Kidney (tissue), 13 donors: ENCODE measurements at regions not wholly inside any gene's neighbourhood (a gene's known extent, or its start where the extent isn't known, plus 50 kb on each side); places are given as distances from the start of the nearest gene placed in this dataset.

Experiments
- DNase-seq, 5 donors: peaks; one replicate each; pipeline ENCODE4 v3.0.0-alpha.2; 2013 to 2020
- FAIRE-seq: peaks from 2 replicates; lab custom pipeline; 2012; peaks lifted over from hg19 to GRCh38; lab: Jason Lieb, UNC
- H3K27ac ChIP-seq, 2 donors: one replicate each; pipeline ENCODE4 v1.7.0; 2013; ENCODE audit warnings: low read depth in 2 of 2, low read length in 2 of 2, inconsistent platforms in 1 of 2
- H3K27me3 ChIP-seq: one replicate; pipeline ENCODE4 v1.7.1; 2013; ENCODE audit warnings: low read length, inconsistent platforms; ENCODE audit not compliant: control insufficient read depth, insufficient read depth
- H3K36me3 ChIP-seq, 3 donors: one replicate each; pipeline versions ENCODE4 v1.7.0 to v1.7.1; 2013; ENCODE audit warnings: low read length in 3 of 3, control low read depth in 1 of 3, inconsistent platforms in 1 of 3; ENCODE audit not compliant: insufficient read depth in 3 of 3, control insufficient read depth in 2 of 3
- H3K4me1 ChIP-seq, 3 donors: one replicate each; pipeline versions ENCODE4 v1.7.0 to v1.7.1; 2013; ENCODE audit warnings: low read length in 3 of 3, inconsistent platforms in 1 of 3, low read depth in 1 of 3; ENCODE audit not compliant: control insufficient read depth in 2 of 3, insufficient read depth in 2 of 3
- H3K4me3 ChIP-seq, 3 donors: one replicate each; pipeline versions ENCODE4 v1.7.0 to v1.8.1; 2013; ENCODE audit warnings: low read length in 3 of 3, control low read depth in 1 of 3, inconsistent platforms in 1 of 3
- H3K9ac ChIP-seq, 3 donors: one replicate each; pipeline versions ENCODE4 v1.7.0 to v1.7.1; 2013; ENCODE audit warnings: low read length in 3 of 3, control low read depth in 1 of 3, inconsistent platforms in 1 of 3
- H3K9me3 ChIP-seq, 3 donors: one replicate each; pipeline versions ENCODE4 v1.7.0 to v1.7.1; 2013; ENCODE audit warnings: low read length in 3 of 3, control low read depth in 1 of 3, inconsistent platforms in 1 of 3; ENCODE audit not compliant: control insufficient read depth in 2 of 3, insufficient read depth in 1 of 3
- intact Hi-C: fragments of 100-400 bp; cut with DNase I; formaldehyde crosslinking; loops from one replicate; pipeline ENCODE4 v1.11.1; 2022
- TF ChIP-seq, protein P1 (sequence below): IDR thresholded peaks from 3 replicates; pipeline ENCODE4 v1.5.1; 2012; ENCODE audit warnings: mild to moderate bottlenecking, moderate library complexity, borderline replicate concordance; ENCODE audit not compliant: insufficient read depth; ENCODE audit errors: extremely low read depth
- donor health status: control.
- donor health status: control.
- donor health status: control.
- donor health status: control.
- donor health status: control.
- donor health status: DM: yes; HTN: yes; CAD: no.
- donor health status: Normal renal cell carcinoma (clear cell type).

DNA sequence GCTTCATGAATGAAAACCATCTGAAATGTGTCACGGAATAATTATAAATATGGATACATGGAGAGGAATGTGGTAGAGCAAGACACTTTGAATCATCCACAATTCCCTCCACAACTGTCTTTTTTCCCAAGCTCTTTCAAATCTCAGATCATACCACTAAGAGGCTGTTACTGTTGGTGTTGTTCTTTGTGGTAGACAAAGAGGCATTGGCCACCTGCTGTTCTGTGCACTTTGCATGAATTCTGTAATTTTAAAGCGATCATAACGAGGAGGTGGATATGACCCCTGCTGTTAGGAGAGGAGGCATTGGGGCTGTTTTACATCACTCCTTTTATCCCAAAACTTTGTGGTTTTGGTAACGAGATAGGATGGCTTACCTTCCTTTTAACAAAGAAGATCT lies 141.2 kb upstream of the KLF6 start:
- H3K4me1 ChIP-seq: peaks cover 0 to 3% (median 0%) of the 10 kb centered on the region in 3 donors
- FAIRE-seq: no peak
- no peak overlapping the region for H3K27ac ChIP-seq
- H3K9ac ChIP-seq: no peak overlapping the region
- H3K9me3 ChIP-seq: no peaks in the 10 kb centered on the region
- H3K27me3 ChIP-seq: no peaks in the 10 kb centered on the region
- intact Hi-C loops: no loop called here
- TF ChIP-seq, protein P1, sequence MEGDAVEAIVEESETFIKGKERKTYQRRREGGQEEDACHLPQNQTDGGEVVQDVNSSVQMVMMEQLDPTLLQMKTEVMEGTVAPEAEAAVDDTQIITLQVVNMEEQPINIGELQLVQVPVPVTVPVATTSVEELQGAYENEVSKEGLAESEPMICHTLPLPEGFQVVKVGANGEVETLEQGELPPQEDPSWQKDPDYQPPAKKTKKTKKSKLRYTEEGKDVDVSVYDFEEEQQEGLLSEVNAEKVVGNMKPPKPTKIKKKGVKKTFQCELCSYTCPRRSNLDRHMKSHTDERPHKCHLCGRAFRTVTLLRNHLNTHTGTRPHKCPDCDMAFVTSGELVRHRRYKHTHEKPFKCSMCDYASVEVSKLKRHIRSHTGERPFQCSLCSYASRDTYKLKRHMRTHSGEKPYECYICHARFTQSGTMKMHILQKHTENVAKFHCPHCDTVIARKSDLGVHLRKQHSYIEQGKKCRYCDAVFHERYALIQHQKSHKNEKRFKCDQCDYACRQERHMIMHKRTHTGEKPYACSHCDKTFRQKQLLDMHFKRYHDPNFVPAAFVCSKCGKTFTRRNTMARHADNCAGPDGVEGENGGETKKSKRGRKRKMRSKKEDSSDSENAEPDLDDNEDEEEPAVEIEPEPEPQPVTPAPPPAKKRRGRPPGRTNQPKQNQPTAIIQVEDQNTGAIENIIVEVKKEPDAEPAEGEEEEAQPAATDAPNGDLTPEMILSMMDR: no peak
- H3K36me3 ChIP-seq: no peaks in the 10 kb centered on the region
- no peak overlapping the region for H3K4me3 ChIP-seq
- DNase-seq: no peak

DNA sequence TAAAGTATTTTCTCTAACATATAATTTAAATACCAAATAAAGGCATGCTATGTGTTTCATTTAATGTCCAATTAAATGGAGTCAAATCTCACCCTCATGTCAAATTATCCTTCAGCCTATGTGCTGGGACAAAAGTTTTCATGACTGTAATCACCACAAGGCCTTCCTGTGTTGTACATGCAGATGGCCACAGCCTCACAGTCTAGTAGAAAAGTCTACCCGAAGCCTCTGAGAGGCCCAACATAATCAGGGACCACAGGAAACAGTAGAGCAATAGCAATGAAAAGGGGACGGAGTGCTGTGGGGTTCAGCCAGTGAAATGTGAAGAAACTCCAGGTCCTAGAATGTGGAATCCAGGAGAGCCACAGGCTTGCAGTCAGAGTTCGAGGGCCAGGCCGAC lies 140.2 kb upstream of the KLF6 start:
- TF ChIP-seq, protein P1: no peak
- no peak overlapping the region for H3K27ac ChIP-seq
- no peak overlapping the region for H3K9ac ChIP-seq
- DNase-seq (no peak), FAIRE-seq (no peak)
- H3K27me3 ChIP-seq: no peaks in the 10 kb centered on the region
- no peak overlapping the region for H3K4me3 ChIP-seq
- no peaks in the 10 kb centered on the region for H3K36me3 ChIP-seq
- H3K4me1 ChIP-seq: peaks cover 0 to 3% (median 0%) of the 10 kb centered on the region in 3 donors
- intact Hi-C loops: no loop called here
- no peaks in the 10 kb centered on the region for H3K9me3 ChIP-seq

DNA sequence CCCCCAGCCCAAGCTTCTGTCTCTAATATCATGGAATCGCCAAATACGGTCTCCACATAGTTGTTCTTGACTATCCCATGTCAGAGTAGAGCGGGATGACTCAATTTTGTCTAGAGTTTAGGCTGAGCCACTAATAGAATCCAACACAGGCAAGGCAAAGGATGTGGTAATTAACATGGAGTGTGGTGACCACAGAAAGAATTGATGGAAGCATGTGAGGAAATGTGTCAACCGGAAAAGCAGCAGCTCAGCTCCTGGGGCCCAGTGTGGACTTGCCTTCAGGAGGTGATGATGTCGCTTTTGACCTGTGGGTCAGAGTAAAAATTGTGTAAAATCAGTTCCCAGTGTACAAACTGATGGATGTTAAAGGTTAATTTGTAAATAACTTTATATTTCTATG lies 139.3 kb upstream of the KLF6 start:
- DNase-seq (no peak), FAIRE-seq (no peak)
- Histone ChIP-seq H3K36me3 (no peaks in the 10 kb centered on the region), H3K4me1 (no peaks in the 10 kb centered on the region), H3K9ac (no peak overlapping the region), H3K4me3 (no peak overlapping the region), H3K9me3 (no peaks in the 10 kb centered on the region), H3K27ac (no peak overlapping the region), H3K27me3 (no peaks in the 10 kb centered on the region)
- TF ChIP-seq, protein P1: no peak
- intact Hi-C loops: no loop called here

DNA sequence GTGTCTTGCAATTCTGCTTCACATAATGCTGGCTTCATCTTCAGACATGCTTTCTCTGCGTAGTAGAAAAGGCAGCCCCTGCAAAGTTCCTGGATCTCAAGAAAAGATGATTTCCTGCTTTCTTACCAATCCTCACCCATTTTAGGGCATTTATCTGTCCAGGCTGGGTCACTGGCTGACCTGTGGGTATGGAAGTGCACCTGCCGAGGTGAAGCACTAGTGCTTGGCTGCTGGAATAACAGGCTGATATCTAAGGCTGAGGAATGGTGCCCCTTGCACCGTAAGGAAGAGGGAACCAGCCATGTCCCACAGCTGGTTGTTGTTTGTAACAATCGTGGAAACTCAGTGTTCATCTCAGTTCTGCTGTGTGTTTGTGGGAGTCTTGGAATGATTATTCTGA lies 138.0 kb upstream of the KLF6 start:
- intact Hi-C loops: no loop called here
- TF ChIP-seq, protein P1: no peak
- no peak for DNase-seq
- Histone ChIP-seq H3K4me1 (no peaks in the 10 kb centered on the region), H3K27ac (no peak overlapping the region), H3K9me3 (peaks cover 0 to 5% (median 0%) of the 10 kb centered on the region in 3 donors), H3K36me3 (no peaks in the 10 kb centered on the region), H3K4me3 (no peak overlapping the region), H3K9ac (no peak overlapping the region), H3K27me3 (no peaks in the 10 kb centered on the region)
- no peak for FAIRE-seq
